SHP77 (cell line): ENCODE measurements at regions not wholly inside any gene's neighbourhood (a gene's known extent, or its start where the extent isn't known, plus 50 kb on each side); places are given as distances from the start of the nearest gene placed in this dataset.

Experiments used
- DNase-seq, 2 experiments: peaks; one replicate each; lab custom pipeline; 2025; lab: John Stamatoyannopoulos, UW

- DNase-seq = peak in 1 of 2 experiments; percentile 47
Measured at GRCh38 chr1:25103164-25103795, 129.0 kb downstream of the SYF2 start.

GRCh38 chr1:25100151-25100833, 132.0 kb downstream of the SYF2 start:
- peak; percentile 14 to 42 for DNase-seq

GRCh38 chr1:25099343-25099951, 132.9 kb downstream of the SYF2 start:
- DNase-seq = peak; percentile 90 to 92

- DNase-seq = no peak
Measured at GRCh38 chr1:25098717-25099116, 133.6 kb downstream of the SYF2 start.

- DNase-seq = no peak
Measured at GRCh38 chr1:25096307-25097150, 135.8 kb downstream of the SYF2 start.

- DNase-seq = no peak
Measured at GRCh38 chr1:25095635-25096200, 136.6 kb downstream of the SYF2 start.

GRCh38 chr1:25094995-25095394, 137.3 kb downstream of the SYF2 start:
- no peak for DNase-seq

GRCh38 chr1:25094229-25094628, 138.1 kb downstream of the SYF2 start:
- DNase-seq = no peak

GRCh38 chr1:25091658-25092057, 140.6 kb downstream of the SYF2 start:
- no peak for DNase-seq

- DNase-seq = no peak
Measured at GRCh38 chr1:25090707-25091422, 141.4 kb downstream of the SYF2 start.

GRCh38 chr1:25089772-25090171, 142.5 kb downstream of the SYF2 start:
- DNase-seq = no peak

- no peak for DNase-seq
Measured at GRCh38 chr1:25088946-25089345, 143.4 kb downstream of the SYF2 start.

- DNase-seq = no peak
Measured at GRCh38 chr1:25088180-25088701, 144.1 kb downstream of the SYF2 start.

GRCh38 chr1:25086518-25087079, 145.7 kb downstream of the SYF2 start:
- DNase-seq = no peak

- DNase-seq = no peak
Measured at GRCh38 chr1:25084407-25084806, 147.9 kb downstream of the SYF2 start.

- no peak for DNase-seq
Measured at GRCh38 chr1:25083481-25084345, 148.6 kb downstream of the SYF2 start.

GRCh38 chr1:25082995-25083394, 149.3 kb downstream of the SYF2 start:
- DNase-seq = no peak

- no peak for DNase-seq
Measured at GRCh38 chr1:25082216-25082899, 149.9 kb downstream of the SYF2 start.

GRCh38 chr1:25081496-25081895, 150.8 kb downstream of the SYF2 start:
- no peak for DNase-seq
